Esophagus squamous epithelium (tissue), 4 donors: ENCODE measurements at regions not wholly inside any gene's neighbourhood (a gene's known extent, or its start where the extent isn't known, plus 50 kb on each side); places are given as distances from the start of the nearest gene placed in this dataset.

Experiments
- POLR2A ChIP-seq, 4 donors: fragments of 450-650 bp; IDR thresholded peaks; one replicate each; pipeline ENCODE4 v1.6.1; 2017; ENCODE audit warnings: antibody characterized with exemption in 4 of 4, mild to moderate bottlenecking in 4 of 4, moderate library complexity in 3 of 4
- TF ChIP-seq, protein P1 (sequence below), 6 experiments: fragments of 450-650 bp in 4 of 6; fragments of 200-600 bp in 2 of 6; sonication (generic) in 2 of 6; IDR thresholded peaks; one replicate each; pipeline ENCODE4 v1.5.1; 2016 to 2019; ENCODE audit warnings: antibody characterized with exemption in 6 of 6, mild to moderate bottlenecking in 4 of 6, moderate library complexity in 4 of 6

DNA sequence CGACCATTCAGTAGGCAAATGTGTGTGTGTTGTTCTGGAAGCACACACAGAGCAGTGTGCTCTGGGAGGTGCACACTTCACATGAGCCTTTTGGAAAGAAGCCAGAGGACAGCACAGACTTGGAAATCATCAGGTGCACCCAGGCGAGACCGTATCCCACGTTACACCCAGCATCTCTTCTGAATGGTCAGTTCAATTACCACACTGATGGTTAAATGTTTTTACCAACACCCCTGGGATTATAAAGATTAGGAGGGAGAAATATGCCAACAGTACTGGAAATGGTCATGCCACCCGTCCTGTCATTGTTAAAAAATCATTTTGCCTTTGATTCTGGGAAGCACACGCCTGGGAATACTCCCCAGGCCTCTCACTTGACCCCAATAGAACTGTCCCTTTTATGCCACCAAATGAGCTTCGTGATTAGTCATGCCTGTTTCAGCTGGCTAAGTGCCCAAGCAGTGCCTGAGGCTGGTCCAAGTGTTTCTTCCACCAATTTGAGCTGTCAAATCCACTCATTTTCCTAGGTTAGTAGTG is 183.7 kb downstream of the NRP2 start:
- no peak for TF ChIP-seq POLR2A (IDR thresholded peaks at IDR 0.05)
- TF ChIP-seq, protein P1, sequence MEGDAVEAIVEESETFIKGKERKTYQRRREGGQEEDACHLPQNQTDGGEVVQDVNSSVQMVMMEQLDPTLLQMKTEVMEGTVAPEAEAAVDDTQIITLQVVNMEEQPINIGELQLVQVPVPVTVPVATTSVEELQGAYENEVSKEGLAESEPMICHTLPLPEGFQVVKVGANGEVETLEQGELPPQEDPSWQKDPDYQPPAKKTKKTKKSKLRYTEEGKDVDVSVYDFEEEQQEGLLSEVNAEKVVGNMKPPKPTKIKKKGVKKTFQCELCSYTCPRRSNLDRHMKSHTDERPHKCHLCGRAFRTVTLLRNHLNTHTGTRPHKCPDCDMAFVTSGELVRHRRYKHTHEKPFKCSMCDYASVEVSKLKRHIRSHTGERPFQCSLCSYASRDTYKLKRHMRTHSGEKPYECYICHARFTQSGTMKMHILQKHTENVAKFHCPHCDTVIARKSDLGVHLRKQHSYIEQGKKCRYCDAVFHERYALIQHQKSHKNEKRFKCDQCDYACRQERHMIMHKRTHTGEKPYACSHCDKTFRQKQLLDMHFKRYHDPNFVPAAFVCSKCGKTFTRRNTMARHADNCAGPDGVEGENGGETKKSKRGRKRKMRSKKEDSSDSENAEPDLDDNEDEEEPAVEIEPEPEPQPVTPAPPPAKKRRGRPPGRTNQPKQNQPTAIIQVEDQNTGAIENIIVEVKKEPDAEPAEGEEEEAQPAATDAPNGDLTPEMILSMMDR (IDR thresholded peaks at IDR 0.05) = no peak
